Calu3 (cell line): ENCODE measurements at regions not wholly inside any gene's neighbourhood (a gene's known extent, or its start where the extent isn't known, plus 50 kb on each side); places are given as distances from the start of the nearest gene placed in this dataset.

Experiments
- BruUV-seq: library from RNA; stranded (reverse); fragments of 400-500 nt; replicated peaks from 2 replicates; lab custom pipeline; 2021; lab: Mats Ljungman, UMichigan
- CTCF ChIA-PET: fragments of 300-600 bp; sonication (Branson Sonifier 250); formaldehyde crosslinking; loops from one replicate; lab custom pipeline; 2022; ENCODE audit warnings: antibody characterized with exemption; lab: Charles Lee
- DNase-seq: peaks from one replicate; pipeline ENCODE4 v3.0.0; 2022
- H3K27ac Mint-ChIP-seq: one replicate; pipeline ENCODE4 v1.8.0; 2022; ENCODE audit warnings: mixed read lengths; ENCODE audit not compliant: unreplicated experiment
- H3K27me3 Mint-ChIP-seq: one replicate; pipeline ENCODE4 v1.8.0; 2022; ENCODE audit warnings: mixed read lengths; ENCODE audit not compliant: unreplicated experiment
- H3K36me3 Mint-ChIP-seq: one replicate; pipeline ENCODE4 v1.8.0; 2022; ENCODE audit warnings: mild to moderate bottlenecking, moderate library complexity, mixed read lengths; ENCODE audit not compliant: insufficient read depth, unreplicated experiment
- H3K4me1 Mint-ChIP-seq: one replicate; pipeline ENCODE4 v1.8.0; 2022; ENCODE audit warnings: mild to moderate bottlenecking, low read depth, mixed read lengths; ENCODE audit not compliant: unreplicated experiment
- H3K4me3 Mint-ChIP-seq: one replicate; pipeline ENCODE4 v1.8.0; 2022; ENCODE audit warnings: mild to moderate bottlenecking, low read depth, moderate library complexity, mixed read lengths; ENCODE audit not compliant: unreplicated experiment
- H3K9me3 Mint-ChIP-seq: one replicate; pipeline ENCODE4 v1.8.0; 2022; ENCODE audit warnings: low read depth, mixed read lengths; ENCODE audit not compliant: unreplicated experiment
- intact Hi-C: fragments of 100-400 bp; cut with micrococcal nuclease; formaldehyde crosslinking; loops from one replicate; pipeline ENCODE4 v1.10.0; 2022; ENCODE audit not compliant: unreplicated experiment
- TF ChIP-seq, protein P1 (sequence below): fragments of 200-600 bp; IDR thresholded peaks from one replicate; pipeline ENCODE4 v1.8.0; 2022; ENCODE audit warnings: antibody characterized with exemption; ENCODE audit not compliant: unreplicated experiment

DNA sequence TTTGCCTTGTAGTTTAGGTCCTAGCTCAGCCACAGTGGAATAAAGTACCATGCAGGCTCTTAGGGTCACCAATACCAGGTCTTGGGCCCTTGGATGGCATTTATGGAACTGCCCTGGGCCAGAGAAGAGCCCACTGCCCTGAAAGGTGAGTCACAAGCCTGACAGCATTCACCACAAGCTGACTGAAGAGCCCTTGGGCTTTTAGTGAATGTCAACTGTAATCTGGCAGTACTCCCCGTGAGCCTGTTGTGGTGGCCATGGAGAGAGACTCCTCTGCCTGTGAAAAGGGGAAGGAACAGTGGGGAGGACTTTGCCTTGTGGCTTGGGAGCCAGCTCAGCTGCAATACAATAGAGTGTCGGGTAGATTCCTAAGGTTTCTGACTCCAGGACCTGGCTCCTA lies 1389.7 kb downstream of the DSC3 start:
- Mint-ChIP-seq H3K27ac (no peak overlapping the region), H3K4me3 (no peak overlapping the region), H3K36me3 (no peaks in the 10 kb centered on the region), H3K9me3 (peaks cover 4% of the 10 kb centered on the region), H3K27me3 (no peaks in the 10 kb centered on the region), H3K4me1 (no peaks in the 10 kb centered on the region)
- intact Hi-C loops: no loop called here
- CTCF ChIA-PET: no interaction called here
- BruUV-seq: no TSS peak
- no peak for DNase-seq
- TF ChIP-seq, protein P1, sequence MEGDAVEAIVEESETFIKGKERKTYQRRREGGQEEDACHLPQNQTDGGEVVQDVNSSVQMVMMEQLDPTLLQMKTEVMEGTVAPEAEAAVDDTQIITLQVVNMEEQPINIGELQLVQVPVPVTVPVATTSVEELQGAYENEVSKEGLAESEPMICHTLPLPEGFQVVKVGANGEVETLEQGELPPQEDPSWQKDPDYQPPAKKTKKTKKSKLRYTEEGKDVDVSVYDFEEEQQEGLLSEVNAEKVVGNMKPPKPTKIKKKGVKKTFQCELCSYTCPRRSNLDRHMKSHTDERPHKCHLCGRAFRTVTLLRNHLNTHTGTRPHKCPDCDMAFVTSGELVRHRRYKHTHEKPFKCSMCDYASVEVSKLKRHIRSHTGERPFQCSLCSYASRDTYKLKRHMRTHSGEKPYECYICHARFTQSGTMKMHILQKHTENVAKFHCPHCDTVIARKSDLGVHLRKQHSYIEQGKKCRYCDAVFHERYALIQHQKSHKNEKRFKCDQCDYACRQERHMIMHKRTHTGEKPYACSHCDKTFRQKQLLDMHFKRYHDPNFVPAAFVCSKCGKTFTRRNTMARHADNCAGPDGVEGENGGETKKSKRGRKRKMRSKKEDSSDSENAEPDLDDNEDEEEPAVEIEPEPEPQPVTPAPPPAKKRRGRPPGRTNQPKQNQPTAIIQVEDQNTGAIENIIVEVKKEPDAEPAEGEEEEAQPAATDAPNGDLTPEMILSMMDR: no peak

DNA sequence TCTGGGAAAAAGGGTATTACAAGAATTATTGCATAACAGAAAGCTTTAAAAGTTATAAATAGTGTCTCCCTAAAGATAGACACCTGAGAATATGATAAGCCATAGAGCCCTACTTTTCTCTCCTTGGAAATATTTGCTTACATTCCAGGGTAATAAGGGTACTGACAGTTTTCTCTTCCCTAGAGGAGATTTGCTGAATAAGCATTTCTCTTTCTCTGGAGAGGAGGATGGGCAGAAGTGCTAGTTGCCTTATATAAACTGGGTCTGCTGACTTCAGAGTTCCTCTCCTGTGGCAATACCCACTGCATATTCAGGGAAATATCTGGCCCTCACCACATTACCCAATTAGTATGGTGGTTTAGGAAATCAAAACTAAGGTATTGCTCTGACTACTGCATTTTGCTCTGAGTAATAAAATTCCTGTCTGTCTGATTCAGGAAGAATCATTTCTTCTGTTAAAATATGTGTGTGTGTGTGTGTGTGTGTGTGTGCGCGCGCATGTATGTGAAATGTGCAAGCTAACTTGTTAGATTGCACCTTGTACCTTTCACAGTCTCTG lies 1391.3 kb downstream of the DSC3 start:
- Mint-ChIP-seq H3K9me3 (peaks cover 4% of the 10 kb centered on the region), H3K36me3 (no peaks in the 10 kb centered on the region), H3K4me1 (no peaks in the 10 kb centered on the region), H3K27me3 (no peaks in the 10 kb centered on the region), H3K4me3 (no peak overlapping the region), H3K27ac (no peak overlapping the region)
- no TSS peak for BruUV-seq
- TF ChIP-seq, protein P1: no peak
- DNase-seq: no peak
- CTCF ChIA-PET: no interaction called here
- intact Hi-C loops: no loop called here

DNA sequence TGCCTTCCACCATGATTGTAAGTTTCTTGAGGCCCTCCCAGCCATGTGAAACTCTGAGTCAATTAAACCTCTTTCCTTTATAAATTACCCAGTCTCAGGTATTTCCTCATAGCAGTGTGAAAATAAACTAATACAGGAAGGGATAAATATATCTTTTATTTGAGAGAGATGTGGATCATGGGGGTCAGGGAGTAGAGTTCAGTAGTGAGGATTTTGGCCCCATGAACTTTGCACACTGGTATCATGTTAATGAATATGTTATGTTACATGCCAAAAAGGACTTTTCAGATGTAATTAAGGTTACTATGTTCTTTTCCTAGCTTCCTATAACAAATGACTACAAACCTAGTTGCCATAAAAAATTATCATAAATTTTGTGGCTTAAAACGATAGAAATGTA lies 1393.7 kb downstream of the DSC3 start:
- intact Hi-C loops: no loop called here
- Mint-ChIP-seq H3K9me3 (peaks cover 2% of the 10 kb centered on the region), H3K27ac (no peak overlapping the region), H3K4me1 (no peaks in the 10 kb centered on the region), H3K27me3 (no peaks in the 10 kb centered on the region), H3K4me3 (no peak overlapping the region), H3K36me3 (no peaks in the 10 kb centered on the region)
- BruUV-seq: no TSS peak
- CTCF ChIA-PET: no interaction called here
- no peak for DNase-seq
- TF ChIP-seq, protein P1: no peak

DNA sequence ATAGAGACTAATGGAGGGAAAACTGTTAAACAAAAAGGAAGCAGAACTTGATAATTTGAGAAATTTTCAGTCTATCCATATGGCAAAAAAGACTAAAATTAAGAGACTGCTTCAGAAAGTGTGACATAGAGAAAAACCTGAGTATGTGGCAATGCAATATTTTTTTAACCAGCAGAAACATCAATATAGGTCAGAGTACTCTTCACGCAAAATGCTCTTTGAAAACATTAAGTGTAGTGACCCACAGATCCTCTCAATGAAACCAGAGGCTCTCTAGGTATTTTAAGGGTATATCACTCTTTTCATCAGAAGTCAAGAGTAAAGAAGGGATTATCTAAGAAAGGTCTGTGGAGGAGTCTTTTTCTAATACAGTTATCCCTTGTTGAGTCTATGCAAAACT lies 1394.8 kb downstream of the DSC3 start:
- Mint-ChIP-seq H3K4me3 (no peak overlapping the region), H3K27ac (no peak overlapping the region), H3K27me3 (no peaks in the 10 kb centered on the region), H3K36me3 (no peaks in the 10 kb centered on the region), H3K9me3 (no peaks in the 10 kb centered on the region), H3K4me1 (no peaks in the 10 kb centered on the region)
- BruUV-seq: no TSS peak
- intact Hi-C loops: no loop called here
- no peak for DNase-seq
- TF ChIP-seq, protein P1: no peak
- CTCF ChIA-PET: no interaction called here
